IMR-90 (cell line): ENCODE measurements at regions not wholly inside any gene's neighbourhood (a gene's known extent, or its start where the extent isn't known, plus 50 kb on each side); places are given as distances from the start of the nearest gene placed in this dataset.

Source experiments
- ATAC-seq: fragments of 200-7000 bp; cut with Tn5 transposase; 2 replicates; pipeline ENCODE4 v1.9.1; 2020; ENCODE audit warnings: low read depth, mild to moderate bottlenecking, moderate library complexity
- BruUV-seq: library from RNA; stranded (reverse); fragments of 400-500 nt; replicated peaks from 2 replicates; lab custom pipeline; 2021; lab: Mats Ljungman, UMichigan
- CTCF ChIA-PET: fragments of 300-600 bp; formaldehyde crosslinking; extraction: SDS; loops from one replicate; lab custom pipeline; 2021; ENCODE audit warnings: antibody characterized with exemption; lab: Yijun Ruan, JAX
- POLR2A ChIA-PET: fragments of 300-600 bp; sonication (Branson Sonifier 250); formaldehyde crosslinking; loops from one replicate; lab custom pipeline; 2022; ENCODE audit warnings: antibody characterized with exemption; ENCODE audit not compliant: unreplicated experiment; lab: Charles Lee
- DNase-seq: peaks from one replicate; pipeline ENCODE4 v3.0.0; 2013
- H2AFZ ChIP-seq: replicated peaks from 2 replicates; pipeline ENCODE3; 2013; ENCODE audit warnings: low read length, mild to moderate bottlenecking; ENCODE audit not compliant: poor library complexity
- H2AK5ac ChIP-seq: 2 replicates; pipeline ENCODE4 v1.6.1; 2013; ENCODE audit warnings: low read depth, low read length, inconsistent platforms
- H2AK9ac ChIP-seq: replicated peaks from 2 replicates; pipeline ENCODE3; 2013; ENCODE audit warnings: mild to moderate bottlenecking, low read depth, low read length, moderate library complexity; ENCODE audit not compliant: poor library complexity
- H2BK120ac ChIP-seq: 2 replicates; pipeline ENCODE4 v1.6.1; 2013; ENCODE audit warnings: low read depth, low read length, inconsistent platforms
- H2BK15ac ChIP-seq: 3 replicates; pipeline ENCODE4 v1.6.1; 2013; ENCODE audit warnings: low read depth, low read length, inconsistent platforms
- H2BK20ac ChIP-seq: 2 replicates; pipeline ENCODE4 v1.6.1; 2013; ENCODE audit warnings: low read depth, mild to moderate bottlenecking, inconsistent platforms, low read length, moderate library complexity
- H2BK5ac ChIP-seq: 2 replicates; pipeline ENCODE4 v1.6.1; 2013; ENCODE audit warnings: mild to moderate bottlenecking, low read depth, low read length, inconsistent platforms; ENCODE audit not compliant: poor library complexity, severe bottlenecking
- H3K14ac ChIP-seq: replicated peaks from 2 replicates; pipeline ENCODE4 v1.6.1; 2013; ENCODE audit warnings: low read depth, low read length, inconsistent platforms
- H3K18ac ChIP-seq: 2 replicates; pipeline ENCODE4 v1.6.1; 2013; ENCODE audit warnings: low read depth, low read length, control low read depth
- H3K23ac ChIP-seq: 2 replicates; pipeline ENCODE4 v1.6.1; 2013; ENCODE audit warnings: low read depth, low read length, inconsistent platforms
- H3K27ac ChIP-seq: 2 replicates; pipeline ENCODE4 v1.5.1; 2013; ENCODE audit warnings: mild to moderate bottlenecking, control low read depth, low read length; ENCODE audit not compliant: insufficient read depth
- H3K27me3 ChIP-seq: 2 replicates; pipeline ENCODE4 v1.6.1; 2013; ENCODE audit warnings: low read length; ENCODE audit not compliant: control insufficient read depth, insufficient read depth
- H3K36me3 ChIP-seq: 2 replicates; pipeline ENCODE4 v1.6.1; 2013; ENCODE audit warnings: low read length, mixed read lengths; ENCODE audit not compliant: control insufficient read depth, insufficient read depth
- H3K4ac ChIP-seq: 2 replicates; pipeline ENCODE4 v1.6.1; 2013; ENCODE audit warnings: low read depth, low read length, inconsistent platforms
- H3K4me1 ChIP-seq: 2 replicates; pipeline ENCODE4 v1.6.1; 2013; ENCODE audit warnings: low read length, mixed read lengths; ENCODE audit not compliant: control insufficient read depth, insufficient read depth
- H3K4me2 ChIP-seq: 2 replicates; pipeline ENCODE4 v1.6.1; 2013; ENCODE audit warnings: low read depth, mild to moderate bottlenecking, control low read depth, low read length, moderate library complexity
- H3K4me3 ChIP-seq: 2 replicates; pipeline ENCODE4 v1.5.1; 2013; ENCODE audit warnings: low read depth, mild to moderate bottlenecking, control low read depth, low read length, moderate library complexity; ENCODE audit not compliant: insufficient read depth
- H3K56ac ChIP-seq: 2 replicates; pipeline ENCODE4 v1.6.1; 2013; ENCODE audit warnings: low read length, inconsistent platforms; ENCODE audit not compliant: insufficient read depth; ENCODE audit errors: extremely low read depth
- H3K79me1 ChIP-seq, 2 experiments: 2 replicates each; pipeline ENCODE4 v1.6.1; 2013; ENCODE audit warnings: low read length in 2 of 2, inconsistent platforms in 1 of 2, low read depth in 1 of 2
- H3K9ac ChIP-seq: 2 replicates; pipeline ENCODE4 v1.6.1; 2013; ENCODE audit warnings: low read depth, low read length, control low read depth
- H3K9me1 ChIP-seq: 2 replicates; pipeline ENCODE4 v1.6.1; 2013; ENCODE audit warnings: low read length, inconsistent platforms; ENCODE audit not compliant: insufficient read depth
- H3K9me3 ChIP-seq: 2 replicates; pipeline ENCODE4 v1.6.1; 2013; ENCODE audit warnings: low read length; ENCODE audit not compliant: control insufficient read depth, insufficient read depth
- H4K20me1 ChIP-seq: 2 replicates; pipeline ENCODE4 v1.6.1; 2013; ENCODE audit warnings: low read length, inconsistent platforms; ENCODE audit not compliant: insufficient read depth
- H4K5ac ChIP-seq: 2 replicates; pipeline ENCODE4 v1.6.1; 2013; ENCODE audit warnings: mild to moderate bottlenecking, low read depth, low read length, control low read depth
- H4K8ac ChIP-seq, 2 experiments: 2 replicates each; pipeline ENCODE4 v1.6.1; 2013; ENCODE audit warnings: low read depth in 2 of 2, low read length in 2 of 2, control low read depth in 1 of 2, inconsistent platforms in 1 of 2
- H4K91ac ChIP-seq: 2 replicates; pipeline ENCODE4 v1.6.1; 2013; ENCODE audit warnings: low read depth, low read length, inconsistent platforms; ENCODE audit not compliant: insufficient read depth
- BHLHE40 ChIP-seq: fragments of 150-350 bp; IDR thresholded peaks from 2 replicates; pipeline ENCODE4 v1.6.1; 2016; ENCODE audit warnings: mild to moderate bottlenecking, low read depth, low read length
- CEBPB ChIP-seq: IDR thresholded peaks from 2 replicates; pipeline ENCODE4 v1.6.1; 2012; ENCODE audit warnings: low read depth, low read length, improper control_type of control experiment
- CHD1 ChIP-seq: IDR thresholded peaks from 2 replicates; pipeline ENCODE4 v1.6.1; 2012; ENCODE audit warnings: low read depth, low read length, improper control_type of control experiment
- CTCF ChIP-seq: conservative IDR thresholded peaks from 2 replicates; pipeline ENCODE4 v1.5.1; 2012; ENCODE audit warnings: mild to moderate bottlenecking, low read depth, low read length, improper control_type of control experiment
- ELK1 ChIP-seq: fragments of 150-350 bp; IDR thresholded peaks from 2 replicates; pipeline ENCODE4 v1.6.1; 2016; ENCODE audit warnings: low read depth, mild to moderate bottlenecking, low read length, moderate library complexity, borderline replicate concordance
- FOS ChIP-seq: fragments of 150-350 bp; IDR thresholded peaks from 2 replicates; pipeline ENCODE4 v1.6.1; 2016; ENCODE audit warnings: low read depth, low read length
- MAFK ChIP-seq: IDR thresholded peaks from 2 replicates; pipeline ENCODE4 v1.6.1; 2012; ENCODE audit warnings: low read depth, low read length, improper control_type of control experiment
- MAZ ChIP-seq: IDR thresholded peaks from 2 replicates; pipeline ENCODE4 v1.6.1; 2012; ENCODE audit warnings: low read depth, mild to moderate bottlenecking, low read length, improper control_type of control experiment, moderate library complexity, borderline replicate concordance
- MXI1 ChIP-seq: IDR thresholded peaks from 2 replicates; pipeline ENCODE4 v1.6.1; 2012; ENCODE audit warnings: low read depth, mild to moderate bottlenecking, low read length, moderate library complexity, borderline replicate concordance
- NFE2L2 ChIP-seq: fragments of 150-350 bp; IDR thresholded peaks from 2 replicates; pipeline ENCODE4 v1.6.1; 2016; ENCODE audit warnings: low read depth, mild to moderate bottlenecking, low read length
- POLR2A ChIP-seq: IDR thresholded peaks from 2 replicates; pipeline ENCODE4 v1.6.1; 2012; ENCODE audit warnings: mild to moderate bottlenecking, low read depth, low read length
- RAD21 ChIP-seq: IDR thresholded peaks from 2 replicates; pipeline ENCODE4 v1.6.1; 2012; ENCODE audit warnings: low read length, improper control_type of control experiment
- RCOR1 ChIP-seq: IDR thresholded peaks from 2 replicates; pipeline ENCODE4 v1.6.1; 2012; ENCODE audit warnings: mild to moderate bottlenecking, low read length, improper control_type of control experiment; ENCODE audit not compliant: insufficient replicate concordance
- RFX5 ChIP-seq: IDR thresholded peaks from 2 replicates; pipeline ENCODE4 v1.8.0; 2012; ENCODE audit warnings: low read depth, mild to moderate bottlenecking, low read length, moderate library complexity
- SMC3 ChIP-seq: fragments of 150-350 bp; IDR thresholded peaks from 2 replicates; pipeline ENCODE4 v1.6.1; 2016; ENCODE audit warnings: low read depth, mild to moderate bottlenecking, antibody characterized with exemption, low read length, moderate library complexity
- WGBS, 2 experiments: methylation state at CpG; one replicate each; pipeline versions ENCODE4 v1.1.5 to v1.1.7; 2013; ENCODE audit warnings: missing lambda C conversion rate in 2 of 2; ENCODE audit not compliant: insufficient read length in 1 of 2; ENCODE audit errors: extremely low coverage in 2 of 2; 5-methylcytosine and 5-hydroxymethylcytosine counted together
- dilution Hi-C: fragments of 300-500 bp; cut with HindIII; formaldehyde crosslinking; loops from one replicate; pipeline ENCODE4 v1.14.3; 2018; ENCODE audit warnings: low sequenced_read_pairs; ENCODE audit not compliant: unreplicated experiment
- in situ Hi-C: fragments of 300-500 bp; cut with MboI; formaldehyde crosslinking; loops from 3 replicates; pipeline ENCODE4 v1.14.3; 2019; ENCODE audit warnings: low sequenced_read_pairs, inconsistent platforms, mixed read lengths
- intact Hi-C: fragments of 100-400 bp; cut with micrococcal nuclease; formaldehyde crosslinking; loops from 2 replicates; pipeline ENCODE4 v1.10.0; 2022
- TF ChIP-seq, protein P1 (sequence below): fragments of 150-350 bp; IDR thresholded peaks from 2 replicates; pipeline ENCODE4 v1.6.1; 2017; ENCODE audit warnings: mild to moderate bottlenecking, antibody characterized with exemption, low read length, low read depth

- Histone ChIP-seq H3K27me3 (no peaks in the 10 kb centered on the region), H3K23ac (no peak overlapping the region), H2AK5ac (no peak overlapping the region), H3K56ac (no peak overlapping the region), H4K91ac (no peak overlapping the region), H3K79me1 (no peaks in the 10 kb centered on the region), H2BK5ac (no peak overlapping the region), H2BK120ac (no peak overlapping the region), H4K8ac (no peak overlapping the region), H2BK20ac (no peak overlapping the region), H3K9me1 (no peaks in the 10 kb centered on the region), H3K18ac (no peak overlapping the region), H2AFZ (no peak overlapping the region), H2BK15ac (no peak overlapping the region), H3K4me1 (no peaks in the 10 kb centered on the region), H3K14ac (no peak overlapping the region), H3K4me2 (no peak overlapping the region), H3K4me3 (no peak overlapping the region), H2AK9ac (no peak overlapping the region), H3K9me3 (peaks cover 26% of the 10 kb centered on the region), H3K4ac (no peak overlapping the region), H4K5ac (no peak overlapping the region), H3K27ac (no peak overlapping the region), H4K20me1 (no peaks in the 10 kb centered on the region), H3K9ac (no peak overlapping the region), H3K36me3 (no peaks in the 10 kb centered on the region)
- WGBS, 2 experiments = no CpG with 5 or more reads among the region's 5 CpGs
- BruUV-seq = no TSS peak
- ATAC-seq = no peak
- dilution Hi-C loops = no loop called here
- TF ChIP-seq POLR2A = no peak
- no peak for TF ChIP-seq CHD1
- TF ChIP-seq CEBPB = no peak
- TF ChIP-seq MAZ = no peak
- TF ChIP-seq BHLHE40 = no peak
- TF ChIP-seq SMC3 = no peak
- TF ChIP-seq MAFK = no peak
- no peak for TF ChIP-seq CTCF
- no peak for TF ChIP-seq MXI1
- no peak for TF ChIP-seq NFE2L2
- no peak for TF ChIP-seq RAD21
- TF ChIP-seq FOS = no peak
- no peak for TF ChIP-seq ELK1
- TF ChIP-seq, protein P1, sequence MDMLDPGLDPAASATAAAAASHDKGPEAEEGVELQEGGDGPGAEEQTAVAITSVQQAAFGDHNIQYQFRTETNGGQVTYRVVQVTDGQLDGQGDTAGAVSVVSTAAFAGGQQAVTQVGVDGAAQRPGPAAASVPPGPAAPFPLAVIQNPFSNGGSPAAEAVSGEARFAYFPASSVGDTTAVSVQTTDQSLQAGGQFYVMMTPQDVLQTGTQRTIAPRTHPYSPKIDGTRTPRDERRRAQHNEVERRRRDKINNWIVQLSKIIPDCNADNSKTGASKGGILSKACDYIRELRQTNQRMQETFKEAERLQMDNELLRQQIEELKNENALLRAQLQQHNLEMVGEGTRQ = no peak
- TF ChIP-seq RFX5 = no peak
- no peak for TF ChIP-seq RCOR1
- ChIA-PET CTCF (no interaction called here), POLR2A (no interaction called here)
- intact Hi-C loops = no loop called here
- in situ Hi-C loops = no loop called here
- DNase-seq = no peak
These were observed 496.9 kb upstream of the LINC00305 start for GRCh38 chr18:64645753-64646152.
